Heart left ventricle (tissue), 16 donors: ENCODE measurements at regions not wholly inside any gene's neighbourhood (a gene's known extent, or its start where the extent isn't known, plus 50 kb on each side); places are given as distances from the start of the nearest gene placed in this dataset.
"Not testable (repeated sequence)": the region's sequence is repeated elsewhere in the genome, so short reads cannot be mapped to it uniquely, and the experiment has no call there.

Experiments
- ATAC-seq, 4 donors: fragments of 200-7000 bp; cut with Tn5 transposase; one replicate each; pipeline ENCODE4 v1.9.1; 2020 to 2022; ENCODE audit warnings: moderate library complexity in 4 of 4, mild to moderate bottlenecking in 3 of 4, moderate number of reproducible peaks in 1 of 4
- DNase-seq, 5 donors: peaks; one replicate each; pipeline ENCODE4 v3.0.0-alpha.2; 2020
- H3K27ac ChIP-seq, 12 donors: fragments of 200-600 bp; sonication (generic) in 4 of 12; one replicate each; pipeline versions ENCODE4 v1.5.0 to v1.8.0; 2016 to 2022; ENCODE audit warnings: mild to moderate bottlenecking in 2 of 12
- H3K27me3 ChIP-seq, 9 donors: fragments of 200-600 bp; sonication (generic) in 2 of 9; one replicate each; pipeline versions ENCODE4 v1.5.1 to v1.8.0; 2016 to 2022; ENCODE audit warnings: mild to moderate bottlenecking in 3 of 9
- H3K36me3 ChIP-seq, 9 donors: fragments of 200-600 bp; sonication (generic) in 2 of 9; one replicate each; pipeline versions ENCODE4 v1.5.0 to v1.8.0; 2018 to 2022; ENCODE audit warnings: mild to moderate bottlenecking in 2 of 9
- H3K4me1 ChIP-seq, 12 donors: fragments of 200-600 bp; sonication (generic) in 4 of 12; one replicate each; pipeline versions ENCODE4 v1.5.0 to v1.8.0; 2016 to 2022; ENCODE audit warnings: mild to moderate bottlenecking in 3 of 12
- H3K4me3 ChIP-seq, 12 donors: fragments of 200-600 bp; sonication (generic) in 4 of 12; one replicate each; pipeline versions ENCODE4 v1.5.0 to v1.8.0; 2017 to 2022; ENCODE audit warnings: mild to moderate bottlenecking in 9 of 12, moderate library complexity in 4 of 12
- H3K9me3 ChIP-seq, 12 donors: fragments of 200-600 bp; sonication (generic) in 4 of 12; one replicate each; pipeline versions ENCODE4 v1.5.0 to v1.8.0; 2016 to 2022; ENCODE audit warnings: mild to moderate bottlenecking in 1 of 12
- POLR2A ChIP-seq, 2 donors: fragments of 450-650 bp; IDR thresholded peaks; one replicate each; pipeline ENCODE4 v1.6.1; 2017; ENCODE audit warnings: antibody characterized with exemption in 2 of 2, mild to moderate bottlenecking in 2 of 2, moderate library complexity in 2 of 2
- WGBS, 4 donors: extraction: QIAGEN DNeasy Blood & Tissue Kit in 2 of 4; methylation state at CpG; one replicate each; pipeline versions ENCODE4 v1.1.5 to v1.1.7; 2013 to 2018; 5-methylcytosine and 5-hydroxymethylcytosine counted together
- intact Hi-C, 10 donors: fragments of 100-400 bp; cut with DNase I; formaldehyde crosslinking; loops; one replicate each; pipeline versions ENCODE4 v1.11.1 to v1.14.2; 2022
- TF ChIP-seq, protein P1 (sequence below), 12 donors: fragments of 200-600 bp; sonication (generic) in 4 of 12; IDR thresholded peaks; one replicate each; pipeline versions ENCODE4 v1.5.0 to v1.8.0; 2018 to 2022; ENCODE audit warnings: antibody characterized with exemption in 12 of 12, mild to moderate bottlenecking in 5 of 12
- donor health status: ischemic (EF 13 %, LVEDD 7.1; RV severe dilation, severe dysfunction).
- donor health status: healthy with polysubstance abuse.
- donor health status: DM: no; HTN: yes; CAD: no.
- donor health status: DM: no; HTN: no; CAD: no.
- donor health status: ischemic (EF 25% LVEDD 6.9; RV normal size, moderate dysfunction).
- donor health status: ischemic (EF 25% LVEDD 5.7; RV mildly dilated, moderate dysfunction).
- donor health status: healthy.
- donor health status: DM: yes; HTN: yes; CAD: no.
- donor health status: ischemic (EF 35%, LVEDD 5.7; RV mildly dilated, moderate dysfunction).
- donor health status: nonischemic (EF 11% LVEDD 7.7; RV severe dilation, severe dysfunction).
- donor health status: DM: yes; HTN: yes; CAD: no.
- donor health status: PGD.
- donor health status: ischemic (EF 29% LVEDD 5.4; RV normal size, mild dysfunction).
- donor health status: nonischemic (EF 23%, LVEDD 6.1; RV moderate dilation, normal function).

DNA sequence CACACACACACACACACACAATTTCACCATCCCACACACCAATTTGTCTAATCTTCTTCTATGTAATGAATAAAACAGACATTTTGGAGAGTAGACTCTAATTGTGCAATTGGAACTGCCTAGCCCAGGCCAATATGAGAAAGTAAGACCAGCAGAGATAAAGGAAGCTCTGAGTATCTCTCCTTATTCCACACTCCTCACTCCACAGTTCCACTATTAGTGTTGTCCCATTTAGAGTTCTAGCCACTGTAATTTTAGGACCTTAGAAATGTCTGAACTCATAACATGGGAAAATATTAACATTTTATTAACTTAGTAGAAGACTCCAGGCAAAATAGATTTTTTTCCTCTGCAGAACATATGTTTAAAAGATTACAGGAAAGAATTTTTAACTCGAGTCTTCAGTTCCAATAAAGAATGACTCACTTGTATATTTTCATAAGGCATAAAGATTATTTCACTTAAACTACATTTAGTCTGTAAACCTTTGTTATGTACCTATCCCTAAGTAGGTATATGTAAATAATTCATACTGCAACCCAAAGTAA, 297.6 kb upstream of the INTU start:
- 34 to 58% (median 44%) methylated on average over 1 of the region's 1 CpG for whole genome bisulfite sequencing, 4 donors
- intact Hi-C loops, result no loop called here
- no peaks in the 10 kb centered on the region for H3K36me3 ChIP-seq
- H3K27ac ChIP-seq, result no peak overlapping the region
- no peaks in the 10 kb centered on the region for H3K9me3 ChIP-seq
- ATAC-seq, result no peak
- no peak overlapping the region for H3K4me3 ChIP-seq
- H3K27me3 ChIP-seq, result no peaks in the 10 kb centered on the region
- no peak for DNase-seq
- TF ChIP-seq, protein P1, sequence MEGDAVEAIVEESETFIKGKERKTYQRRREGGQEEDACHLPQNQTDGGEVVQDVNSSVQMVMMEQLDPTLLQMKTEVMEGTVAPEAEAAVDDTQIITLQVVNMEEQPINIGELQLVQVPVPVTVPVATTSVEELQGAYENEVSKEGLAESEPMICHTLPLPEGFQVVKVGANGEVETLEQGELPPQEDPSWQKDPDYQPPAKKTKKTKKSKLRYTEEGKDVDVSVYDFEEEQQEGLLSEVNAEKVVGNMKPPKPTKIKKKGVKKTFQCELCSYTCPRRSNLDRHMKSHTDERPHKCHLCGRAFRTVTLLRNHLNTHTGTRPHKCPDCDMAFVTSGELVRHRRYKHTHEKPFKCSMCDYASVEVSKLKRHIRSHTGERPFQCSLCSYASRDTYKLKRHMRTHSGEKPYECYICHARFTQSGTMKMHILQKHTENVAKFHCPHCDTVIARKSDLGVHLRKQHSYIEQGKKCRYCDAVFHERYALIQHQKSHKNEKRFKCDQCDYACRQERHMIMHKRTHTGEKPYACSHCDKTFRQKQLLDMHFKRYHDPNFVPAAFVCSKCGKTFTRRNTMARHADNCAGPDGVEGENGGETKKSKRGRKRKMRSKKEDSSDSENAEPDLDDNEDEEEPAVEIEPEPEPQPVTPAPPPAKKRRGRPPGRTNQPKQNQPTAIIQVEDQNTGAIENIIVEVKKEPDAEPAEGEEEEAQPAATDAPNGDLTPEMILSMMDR (IDR thresholded peaks at IDR 0.05), result no peak
- TF ChIP-seq POLR2A (IDR thresholded peaks at IDR 0.05), result no peak
- H3K4me1 ChIP-seq, result no peaks in the 10 kb centered on the region

DNA sequence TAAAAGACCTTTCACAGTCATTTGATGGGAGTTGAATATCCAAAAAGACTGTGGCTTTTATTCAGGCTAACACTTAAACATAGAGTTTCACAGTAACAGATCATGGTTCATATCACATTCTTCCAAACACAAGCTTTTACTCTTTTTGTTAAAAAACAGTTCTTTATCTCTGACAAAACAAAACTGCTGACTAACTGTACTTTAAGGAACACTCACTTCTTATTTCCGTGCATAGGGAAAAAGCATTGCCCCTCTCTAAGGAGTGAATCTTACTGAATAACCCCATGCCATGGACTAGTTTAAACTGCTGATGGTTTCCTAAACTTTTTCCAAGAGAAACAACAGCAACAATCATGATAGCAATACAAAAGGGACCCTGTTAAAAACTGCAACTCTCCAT, 297.0 kb upstream of the INTU start:
- no peaks in the 10 kb centered on the region for H3K36me3 ChIP-seq
- ATAC-seq, result no peak
- no peaks in the 10 kb centered on the region for H3K27me3 ChIP-seq
- H3K4me1 ChIP-seq, result no peaks in the 10 kb centered on the region
- WGBS, 4 donors, result 68 to 76% (median 70%) methylated on average over 1 of the region's 1 CpG
- H3K9me3 ChIP-seq, result no peaks in the 10 kb centered on the region
- no peak overlapping the region for H3K4me3 ChIP-seq
- H3K27ac ChIP-seq, result no peak overlapping the region
- no peak for TF ChIP-seq POLR2A (IDR thresholded peaks at IDR 0.05)
- TF ChIP-seq, protein P1 (IDR thresholded peaks at IDR 0.05), result no peak
- intact Hi-C loops, result no loop called here
- no peak for DNase-seq

DNA sequence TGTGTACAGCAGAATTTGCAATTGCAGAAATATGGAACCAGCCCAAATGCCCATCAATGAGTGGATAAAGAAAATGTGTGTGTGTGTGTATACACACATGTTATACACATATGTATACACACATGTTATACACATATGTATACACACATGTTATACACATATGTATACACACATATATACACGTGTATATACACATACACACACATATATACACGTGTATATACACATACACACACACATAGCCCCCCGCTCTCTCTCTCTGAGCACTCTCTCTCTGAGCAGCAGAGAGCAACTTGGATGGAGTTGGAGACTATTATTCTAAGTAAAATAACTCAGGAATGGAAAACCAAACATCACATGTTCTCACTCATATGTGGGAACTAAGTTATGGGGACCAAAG, 289.6 kb upstream of the INTU start:
- H3K27me3 ChIP-seq, DNase-seq, intact Hi-C loops, H3K4me1 ChIP-seq, H3K36me3 ChIP-seq, H3K27ac ChIP-seq, H3K4me3 ChIP-seq, ATAC-seq, H3K9me3 ChIP-seq: not testable (repeated sequence)
- 58 to 79% (median 71%) methylated on average over 3 of the region's 3 CpGs for WGBS, 4 donors

DNA sequence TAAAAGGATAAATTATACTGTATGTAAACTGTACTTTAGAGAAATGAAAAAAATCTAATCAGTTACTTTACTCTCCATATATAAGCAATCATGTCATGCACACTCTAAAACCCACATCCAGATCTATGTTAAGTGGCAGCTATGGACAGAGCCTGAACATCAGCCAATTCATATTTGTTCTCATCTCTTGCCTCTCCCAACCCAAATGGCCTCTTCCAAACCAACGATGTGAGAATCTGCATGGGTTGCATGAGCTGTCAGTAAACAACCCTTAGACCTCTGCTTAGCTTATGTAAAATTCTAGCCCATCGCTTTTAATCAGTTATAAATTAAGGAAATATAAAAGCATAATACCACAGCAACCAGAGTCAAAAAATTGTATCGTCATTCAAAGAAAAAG, 288.7 kb upstream of the INTU start:
- Histone ChIP-seq H3K27me3 (no peaks in the 10 kb centered on the region), H3K9me3 (peaks cover 0 to 12% (median 0%) of the 10 kb centered on the region in 12 donors), H3K27ac (no peak overlapping the region), H3K4me3 (no peak overlapping the region), H3K4me1 (no peaks in the 10 kb centered on the region), H3K36me3 (no peaks in the 10 kb centered on the region)
- ATAC-seq (no peak), DNase-seq (no peak)
- 79 to 89% (median 87%) methylated on average over 3 of the region's 3 CpGs for WGBS, 4 donors
- intact Hi-C loops, result no loop called here
- TF ChIP-seq, protein P1 (IDR thresholded peaks at IDR 0.05), result no peak
- TF ChIP-seq POLR2A (IDR thresholded peaks at IDR 0.05), result no peak

DNA sequence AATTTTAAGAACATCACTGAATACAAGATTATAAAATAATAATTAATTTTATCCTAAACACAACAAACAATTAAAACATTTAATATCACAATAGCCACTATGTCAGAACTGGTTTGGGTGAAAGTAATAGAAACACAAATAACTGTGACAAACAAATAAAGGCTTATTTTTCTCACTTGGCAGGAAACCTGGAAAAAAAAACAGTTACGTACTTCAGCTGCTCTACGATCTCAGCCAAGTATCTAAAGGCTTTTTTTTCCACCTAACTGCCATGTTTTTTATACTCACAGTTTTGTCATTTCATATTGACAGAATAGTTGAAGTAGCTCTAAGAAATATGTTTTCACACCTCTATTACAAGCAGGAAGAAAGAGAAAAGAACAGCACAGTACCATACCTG, 284.8 kb upstream of the INTU start:
- H3K36me3 ChIP-seq, result no peaks in the 10 kb centered on the region
- H3K4me1 ChIP-seq, result peaks cover 0 to 9% (median 0%) of the 10 kb centered on the region in 12 donors
- ATAC-seq (no peak), DNase-seq (no peak)
- 34 to 64% (median 55%) methylated on average over 2 of the region's 2 CpGs for WGBS, 4 donors
- H3K27me3 ChIP-seq, result no peaks in the 10 kb centered on the region
- H3K27ac ChIP-seq, result no peak overlapping the region
- intact Hi-C loops, result no loop called here
- H3K4me3 ChIP-seq, result no peak overlapping the region
- TF ChIP-seq, protein P1 (IDR thresholded peaks at IDR 0.05), result no peak
- no peak for TF ChIP-seq POLR2A (IDR thresholded peaks at IDR 0.05)
- peaks cover 0 to 11% (median 0%) of the 10 kb centered on the region in 12 donors for H3K9me3 ChIP-seq
